GM19452 (cell line): ENCODE measurements at regions not wholly inside any gene's neighbourhood (a gene's known extent, or its start where the extent isn't known, plus 50 kb on each side); places are given as distances from the start of the nearest gene placed in this dataset.

ENCODE experiments used
- ATAC-seq: cut with Tn5 transposase; IDR thresholded peaks from one replicate; pipeline ENCODE4 v1.9.1; 2021; ENCODE audit not compliant: unreplicated experiment

DNA sequence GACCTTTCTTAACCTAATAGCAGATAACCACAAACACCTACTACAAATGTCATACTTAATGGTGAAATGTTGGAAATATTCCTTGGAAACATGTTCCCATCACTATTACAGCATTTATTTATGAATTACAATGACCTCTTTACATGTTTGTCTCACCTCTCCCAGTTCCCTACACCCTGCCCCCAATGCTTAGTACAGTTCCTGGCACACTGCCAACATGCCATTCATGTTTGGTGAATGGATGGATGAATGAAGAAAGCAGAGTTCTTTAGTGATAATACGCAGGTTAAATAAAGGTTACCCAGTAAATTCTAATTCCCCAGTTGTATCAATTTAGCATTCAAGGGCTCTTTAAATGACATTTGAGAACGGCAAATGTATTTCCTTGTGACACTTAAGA lies 259.9 kb upstream of the ATP11B start:
- ATAC-seq: no peak

DNA sequence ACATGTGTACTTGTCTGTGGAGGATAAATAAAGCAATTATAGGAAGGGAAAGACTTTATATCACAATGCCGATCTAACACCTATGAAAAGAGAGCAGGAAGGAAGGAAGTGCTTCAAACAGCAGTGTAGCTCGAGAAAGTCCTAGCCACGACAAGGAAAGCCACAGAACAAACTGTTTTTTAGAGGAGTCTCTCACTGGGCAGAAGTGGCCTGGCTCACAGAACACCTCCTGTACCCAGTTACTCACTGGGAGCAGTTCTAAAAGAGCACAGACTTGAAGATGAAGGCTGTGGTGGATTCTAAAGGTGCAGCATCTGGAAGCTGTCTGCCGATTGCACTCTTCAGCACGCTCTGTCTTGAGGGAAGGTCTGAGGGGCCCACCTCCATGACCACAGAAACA lies 248.8 kb upstream of the ATP11B start:
- ATAC-seq: no peak

DNA sequence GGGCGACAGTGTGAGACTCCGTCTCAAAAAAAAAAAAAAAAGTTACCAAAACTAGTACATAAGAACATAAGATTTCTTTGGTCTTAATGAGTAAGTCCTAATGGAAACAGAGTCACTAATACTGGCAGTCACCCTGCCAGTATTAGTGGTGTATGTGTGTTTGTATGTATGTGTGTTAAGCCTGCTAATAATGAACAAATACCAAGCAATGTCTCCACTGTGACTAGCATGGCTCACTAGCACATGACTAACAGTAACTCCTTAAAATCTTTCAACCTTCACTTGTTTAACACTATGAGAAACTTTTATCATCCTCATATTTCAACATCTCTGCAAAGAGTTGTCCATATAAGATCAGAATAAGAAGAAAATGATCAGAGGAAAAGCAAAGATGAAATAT lies 231.0 kb upstream of the ATP11B start:
- no peak for ATAC-seq

DNA sequence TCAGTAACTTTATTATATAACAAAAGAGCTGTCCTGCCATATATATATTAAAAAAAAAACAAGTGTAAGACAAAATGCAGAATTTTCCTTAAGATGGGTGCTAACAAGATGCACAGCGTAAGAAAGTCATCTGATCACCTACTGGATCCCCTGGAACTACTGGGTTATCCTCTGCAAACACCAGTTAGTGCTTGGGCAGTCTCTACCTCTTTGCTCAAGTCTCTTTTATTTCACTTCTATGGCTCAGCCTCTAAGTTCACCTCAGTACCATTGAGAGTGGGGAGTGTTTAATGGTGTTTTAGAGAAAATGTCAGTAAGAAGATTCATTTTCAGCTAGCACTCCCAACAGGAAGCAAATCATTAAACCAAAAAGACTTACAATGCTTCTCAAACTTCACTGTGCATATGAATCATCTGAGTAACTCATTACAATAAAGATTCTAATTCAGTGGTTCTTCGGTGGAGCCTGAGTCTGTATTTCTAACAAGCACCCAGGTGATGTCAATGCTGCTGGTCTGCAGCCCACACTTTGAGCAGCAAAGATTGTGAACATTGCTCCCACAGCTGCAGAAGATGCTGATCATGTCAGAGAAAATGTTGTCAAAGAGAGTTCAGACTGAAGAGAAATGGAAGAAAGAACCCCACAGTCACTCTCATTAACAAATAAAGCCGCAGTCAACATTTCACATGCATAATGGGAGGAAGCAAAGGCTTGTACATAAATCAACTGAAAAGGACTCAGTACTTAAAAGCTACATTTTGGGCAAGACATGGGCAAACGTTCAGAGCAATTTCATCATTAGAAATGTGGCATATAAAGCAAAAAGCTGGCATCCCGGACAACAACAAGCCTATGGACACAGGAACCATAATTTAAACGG lies 227.1 kb upstream of the ATP11B start:
- no peak for ATAC-seq

DNA sequence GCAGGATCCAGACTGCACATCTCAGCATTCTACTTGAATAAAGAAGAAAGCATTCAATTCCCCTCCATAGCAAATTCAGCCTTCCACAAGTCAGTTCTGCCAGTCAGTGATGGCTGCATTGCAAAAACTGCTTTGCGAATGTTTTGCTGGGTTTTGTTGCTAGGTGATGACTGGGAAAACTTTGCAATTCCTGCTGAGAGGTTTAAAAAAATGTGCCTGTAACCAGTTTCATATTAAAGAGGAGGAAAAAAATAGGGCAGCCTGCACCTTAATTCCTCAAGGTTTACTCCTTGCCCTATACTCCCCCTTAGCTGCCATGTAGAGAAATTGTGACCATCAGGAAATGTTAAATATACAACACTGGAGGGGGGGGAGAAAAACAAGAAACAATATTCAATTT lies 225.6 kb upstream of the ATP11B start:
- no peak for ATAC-seq

DNA sequence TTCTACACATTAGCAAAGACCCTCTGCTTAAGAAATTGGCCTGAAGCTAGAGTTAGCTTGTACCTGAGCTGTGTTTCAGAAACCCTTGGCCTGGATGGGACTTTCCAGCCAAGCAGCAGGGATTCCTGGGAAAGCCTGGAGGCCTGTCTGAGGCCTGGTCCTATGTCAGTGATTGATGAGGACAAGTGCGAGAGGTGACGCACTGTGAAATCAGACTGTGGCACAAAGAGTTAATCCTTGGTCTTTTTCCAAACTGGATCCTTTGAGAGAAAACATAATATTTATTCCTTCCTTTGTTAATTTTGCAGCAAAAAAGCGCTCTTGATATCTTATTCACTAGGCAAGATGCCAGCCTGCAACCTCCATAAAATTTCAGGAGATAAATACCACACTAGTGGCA lies 225.0 kb upstream of the ATP11B start:
- ATAC-seq: no peak

DNA sequence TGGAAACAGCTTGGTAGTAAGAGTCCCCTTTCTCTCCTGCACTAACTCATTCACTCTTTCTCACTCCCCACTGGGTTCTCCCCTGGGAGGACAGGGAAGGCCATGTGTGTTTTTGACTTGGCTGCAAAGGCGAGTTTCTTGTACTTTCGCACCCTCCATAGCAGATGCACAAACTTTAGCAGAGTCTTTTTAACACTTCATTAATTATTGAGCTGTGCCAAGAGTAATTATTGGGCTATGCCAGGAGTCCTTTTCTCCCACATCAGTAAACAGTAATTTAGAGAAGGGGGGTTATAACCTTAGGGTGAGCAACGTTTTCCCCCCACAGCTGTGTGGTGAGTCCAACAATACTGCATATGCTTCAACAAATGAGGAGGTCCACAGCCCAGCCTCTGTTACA lies 224.4 kb upstream of the ATP11B start:
- no peak for ATAC-seq

DNA sequence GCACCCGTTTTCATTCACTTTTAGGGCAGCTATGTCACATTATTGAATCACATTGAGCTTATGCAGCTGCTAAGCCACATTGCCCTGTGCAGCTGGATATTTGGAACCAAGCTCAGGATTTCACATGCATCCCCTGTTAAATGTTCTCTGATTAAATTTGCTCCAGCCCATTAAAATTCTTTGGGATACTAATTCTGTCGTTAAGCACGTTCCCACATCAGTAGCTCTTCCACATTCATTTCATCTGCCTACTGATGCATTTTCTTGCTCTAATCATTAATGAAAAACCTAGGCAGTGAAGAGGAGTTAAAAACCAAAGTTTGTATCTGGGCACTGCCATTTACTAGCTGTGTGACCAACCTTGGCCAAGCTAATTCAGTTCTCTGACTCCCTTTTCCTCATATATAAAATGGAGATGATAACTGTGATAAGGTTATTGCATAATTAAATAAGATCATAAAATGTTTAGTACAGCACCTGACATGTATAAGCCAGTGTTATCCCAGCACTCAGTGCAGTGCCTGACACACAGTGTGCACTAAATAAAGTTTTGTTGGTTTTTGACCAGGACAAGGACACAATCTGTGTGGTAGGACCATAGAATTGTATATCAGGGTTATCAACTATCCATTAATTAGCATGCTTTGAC lies 222.2 kb upstream of the ATP11B start:
- ATAC-seq: no peak

DNA sequence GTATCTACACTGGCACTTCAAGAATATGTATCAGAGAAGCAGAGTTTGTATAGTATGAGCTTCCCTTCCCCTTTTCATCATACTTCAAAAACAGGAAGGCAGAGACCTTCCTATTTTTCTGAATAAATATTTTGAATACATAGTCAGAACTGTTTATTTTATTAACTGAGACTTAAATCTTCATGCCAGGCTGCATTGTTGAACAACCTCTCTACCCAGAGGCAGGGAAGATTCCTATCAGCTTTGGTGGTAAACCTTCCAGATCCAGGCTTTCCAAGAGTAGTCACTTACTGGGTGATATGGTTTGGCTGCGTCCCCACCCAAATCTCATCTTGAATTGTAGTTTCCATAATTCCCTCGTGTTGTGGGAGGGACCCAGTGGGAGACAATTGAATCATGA lies 217.4 kb upstream of the ATP11B start:
- ATAC-seq: no peak

DNA sequence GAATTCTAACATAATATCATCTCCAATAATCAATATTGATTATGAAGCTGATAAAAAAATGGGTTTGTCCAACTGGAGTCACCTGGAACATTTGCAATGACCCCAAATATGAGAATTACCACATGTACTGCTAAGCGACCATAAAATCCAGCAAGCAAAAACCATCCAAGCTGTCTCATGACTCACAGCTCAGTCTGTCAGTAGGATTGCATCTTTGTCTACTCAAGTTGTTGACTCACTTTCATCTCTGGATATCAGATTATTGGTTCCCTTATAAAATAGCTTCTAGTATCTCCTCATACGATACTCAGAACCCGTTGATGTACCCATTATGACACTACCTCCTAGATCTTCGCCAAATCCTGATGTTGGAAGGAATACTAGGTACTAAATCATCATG lies 209.8 kb upstream of the ATP11B start:
- no peak for ATAC-seq

DNA sequence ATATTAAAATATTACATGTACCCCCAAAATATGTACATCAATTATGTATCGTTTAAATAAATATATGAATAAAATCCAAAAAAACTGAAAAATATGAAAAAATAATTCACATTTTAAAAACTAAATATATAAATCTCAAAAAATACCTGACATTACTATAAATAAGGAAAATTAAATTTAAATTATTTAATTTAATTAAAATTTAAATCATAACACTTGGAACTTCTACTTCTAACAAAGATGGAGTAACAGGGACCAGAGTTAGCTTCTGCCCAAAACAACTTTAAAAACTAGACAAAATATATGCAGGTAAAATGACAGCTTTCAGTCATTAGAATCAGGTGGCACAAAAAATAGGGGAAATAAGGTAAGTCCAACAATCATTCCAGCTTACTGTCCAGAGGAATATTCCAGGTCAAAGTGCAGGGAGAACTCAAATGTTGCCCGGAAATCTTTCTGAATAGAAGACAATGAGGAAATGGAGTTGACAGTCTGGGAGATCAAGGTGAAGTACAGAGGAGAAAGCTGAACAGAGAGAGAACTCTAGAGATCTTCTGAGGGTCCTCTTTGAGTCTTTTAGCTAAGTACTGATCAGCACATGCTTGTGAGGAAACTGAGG lies 207.7 kb upstream of the ATP11B start:
- ATAC-seq: no peak

DNA sequence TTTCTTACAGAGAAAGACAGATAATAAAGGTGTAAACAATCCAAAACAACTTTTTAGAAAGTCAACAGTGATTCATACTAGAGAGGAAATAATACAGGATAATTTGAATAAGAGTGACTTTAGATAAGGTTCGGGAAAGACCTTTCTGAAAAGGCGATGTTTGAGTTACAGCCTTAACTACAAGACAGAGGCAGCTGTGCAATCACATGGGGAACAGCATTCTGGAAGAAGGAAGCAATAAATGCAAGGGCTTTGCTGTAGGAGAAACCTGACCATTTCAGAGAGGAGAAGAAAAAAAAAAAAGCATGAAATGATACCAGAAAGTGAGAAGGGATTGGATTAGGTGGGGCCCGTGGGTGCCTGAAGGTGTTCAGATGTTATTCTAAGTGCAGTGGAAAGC lies 200.6 kb upstream of the ATP11B start:
- ATAC-seq: no peak

DNA sequence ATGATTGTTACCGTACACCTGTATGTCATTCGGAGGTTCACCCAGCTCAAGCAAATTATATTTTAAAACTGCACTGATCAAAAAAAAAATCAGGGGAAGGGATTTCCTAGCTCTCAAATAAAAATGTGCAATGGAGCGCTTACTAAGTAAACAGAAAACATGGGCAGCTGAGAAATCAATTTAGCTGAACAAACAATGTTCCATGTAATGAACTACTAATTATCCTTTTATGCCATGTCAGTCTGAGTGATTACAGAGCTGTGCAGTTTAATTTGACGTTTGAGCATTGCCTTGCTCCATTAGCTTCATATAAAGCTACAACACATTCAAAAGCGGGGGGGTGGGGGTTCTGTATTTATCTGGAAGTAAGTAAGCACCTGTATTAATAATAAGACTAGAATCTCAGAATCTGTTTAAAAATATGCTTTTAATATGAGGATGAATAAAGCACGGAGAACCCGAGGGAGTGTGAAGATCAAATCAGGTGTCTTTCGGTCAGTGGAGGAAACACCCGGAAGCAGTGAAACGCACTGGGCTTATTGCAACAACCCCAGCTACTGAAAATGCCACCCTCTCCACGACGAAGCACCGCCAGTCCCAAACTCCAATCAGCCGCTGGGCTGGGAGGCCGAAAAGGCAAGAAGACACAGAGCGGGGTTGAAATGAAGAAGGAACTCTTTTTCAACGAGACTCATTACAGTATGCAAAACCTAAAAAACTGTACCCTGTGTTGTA lies 196.5 kb upstream of the ATP11B start:
- no peak for ATAC-seq

DNA sequence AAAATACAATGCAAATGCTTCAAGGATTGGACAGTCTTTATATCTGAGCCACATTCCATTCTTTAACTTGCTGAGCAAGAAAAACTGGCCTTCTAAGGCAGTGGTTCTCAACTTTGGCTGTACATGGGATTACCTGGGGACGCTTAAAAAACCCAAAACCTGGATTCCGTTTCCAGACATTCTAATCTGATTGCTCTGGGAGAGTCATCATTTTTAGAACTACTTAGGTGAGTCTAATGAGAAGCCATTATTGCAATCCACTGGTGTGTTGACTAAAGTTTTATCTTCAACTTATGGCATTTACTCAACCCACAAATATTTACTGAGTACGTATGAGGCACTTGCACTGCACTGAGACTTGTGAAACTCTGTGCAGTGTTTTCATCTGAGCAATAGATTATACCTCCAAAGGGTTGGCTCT lies 195.7 kb upstream of the ATP11B start:
- ATAC-seq: no peak

DNA sequence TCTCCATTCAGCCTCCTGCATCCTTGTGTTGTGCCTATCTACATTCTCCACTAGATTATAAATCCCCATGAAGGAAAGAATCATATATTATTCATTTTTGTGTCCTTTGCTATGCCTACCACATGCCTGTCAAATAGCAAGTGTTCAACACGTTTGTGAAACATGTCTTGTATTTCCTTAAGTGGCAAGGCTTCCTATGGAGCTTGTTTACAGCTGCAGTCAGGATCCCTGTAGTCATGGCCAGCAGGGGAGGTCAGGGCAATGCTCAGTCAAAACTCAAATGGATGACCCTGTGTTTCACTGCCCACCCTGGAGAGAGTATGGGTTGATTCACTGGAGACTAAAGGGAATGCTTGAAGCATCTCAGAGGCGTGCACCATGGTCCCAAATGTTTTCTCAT lies 191.7 kb upstream of the ATP11B start:
- no peak for ATAC-seq

DNA sequence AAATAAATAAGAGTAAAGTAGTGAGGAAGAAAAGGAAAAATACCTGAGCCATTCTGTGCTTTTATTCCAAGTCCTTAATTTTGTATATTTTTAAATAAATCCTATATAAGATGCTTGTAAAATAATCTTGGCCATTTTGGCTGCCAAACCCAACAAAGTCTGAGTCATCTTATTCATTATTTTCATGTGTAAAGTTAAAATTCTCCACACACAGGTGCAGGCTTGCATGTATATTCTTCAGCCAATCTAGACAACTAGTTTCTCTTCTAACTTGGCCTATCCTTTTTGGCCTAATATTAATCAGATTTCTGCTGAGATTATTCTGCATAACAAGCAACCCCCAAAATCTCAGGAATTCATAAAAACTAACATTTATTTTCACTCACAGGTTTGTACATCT lies 189.8 kb upstream of the ATP11B start:
- no peak for ATAC-seq

DNA sequence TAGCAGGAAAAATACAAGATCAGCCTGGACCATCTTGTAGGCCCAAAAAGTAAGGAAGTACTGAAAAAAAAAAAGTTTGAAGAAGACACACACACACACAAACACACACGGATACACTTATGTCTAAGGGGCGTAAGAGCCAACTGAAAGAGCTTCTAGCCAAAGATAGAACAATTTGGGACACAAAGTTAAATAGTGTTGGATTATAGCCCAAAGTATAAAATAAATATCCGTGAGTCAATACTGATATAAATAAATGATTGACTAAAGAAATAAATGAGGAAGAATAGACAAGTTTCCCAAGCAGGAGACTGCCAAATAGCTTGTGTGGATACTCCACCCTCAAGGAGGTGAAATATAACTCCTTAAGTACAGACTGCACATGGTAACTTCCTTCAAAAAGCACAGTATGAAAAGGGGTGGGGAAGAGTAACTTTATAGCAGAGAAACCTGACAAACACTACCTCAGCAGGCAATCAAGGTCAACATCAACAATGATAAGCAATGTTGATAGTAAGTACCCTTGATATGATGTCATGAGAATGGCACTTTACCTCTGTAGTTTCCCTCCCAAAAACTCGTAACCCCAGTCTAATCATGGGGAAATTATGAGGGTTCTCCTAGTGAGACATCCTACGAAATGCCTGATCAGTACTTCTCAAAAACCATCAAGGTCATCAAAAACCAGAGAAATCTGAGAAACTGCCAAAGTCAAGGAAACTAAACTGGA lies 187.3 kb upstream of the ATP11B start:
- no peak for ATAC-seq

DNA sequence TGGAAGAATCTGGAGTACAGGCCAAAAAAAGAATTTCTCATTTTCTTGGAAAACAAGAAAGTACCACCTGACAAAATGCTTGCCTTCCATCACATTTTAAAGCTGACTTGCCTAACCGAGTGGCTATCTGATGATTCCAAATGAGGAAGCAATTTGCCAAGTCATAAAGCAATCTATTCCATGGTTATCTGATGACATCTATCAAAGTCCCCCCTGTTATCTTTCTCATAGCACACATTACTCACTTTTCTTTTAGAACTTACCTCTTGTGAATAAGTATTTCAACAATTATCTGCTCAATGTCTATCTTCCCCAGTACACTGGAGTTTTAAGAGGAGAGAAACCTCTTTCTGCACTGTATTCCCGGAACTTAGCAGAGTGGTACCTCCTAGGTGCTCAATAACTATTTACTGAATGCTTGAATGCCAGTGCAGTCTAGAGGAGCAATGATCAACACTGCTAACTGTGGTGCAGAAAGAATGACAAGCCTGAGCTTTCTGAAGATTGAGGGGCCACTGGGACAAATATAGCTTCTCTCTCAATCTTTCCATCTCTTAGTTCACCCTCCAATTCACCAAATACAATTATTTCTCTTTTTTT lies 186.3 kb upstream of the ATP11B start:
- no peak for ATAC-seq

DNA sequence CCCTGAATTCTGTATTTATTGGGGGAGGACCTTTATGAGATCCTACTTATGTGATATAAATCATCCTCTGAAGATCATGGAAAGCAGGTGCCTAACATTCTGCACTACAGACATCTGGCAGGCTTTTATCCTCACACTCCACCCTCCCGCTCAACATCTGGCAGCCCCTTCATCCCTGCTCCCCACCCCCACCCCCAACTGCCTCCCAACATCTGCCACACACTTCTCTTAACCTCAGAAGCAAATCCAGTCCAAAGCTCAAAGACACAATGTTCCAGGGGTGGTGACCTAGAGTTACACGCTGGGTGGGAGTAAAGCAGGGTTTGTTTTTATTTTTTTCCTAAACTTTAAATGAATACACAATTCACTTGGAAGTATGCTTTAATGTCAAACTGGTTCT lies 184.5 kb upstream of the ATP11B start:
- ATAC-seq: no peak

DNA sequence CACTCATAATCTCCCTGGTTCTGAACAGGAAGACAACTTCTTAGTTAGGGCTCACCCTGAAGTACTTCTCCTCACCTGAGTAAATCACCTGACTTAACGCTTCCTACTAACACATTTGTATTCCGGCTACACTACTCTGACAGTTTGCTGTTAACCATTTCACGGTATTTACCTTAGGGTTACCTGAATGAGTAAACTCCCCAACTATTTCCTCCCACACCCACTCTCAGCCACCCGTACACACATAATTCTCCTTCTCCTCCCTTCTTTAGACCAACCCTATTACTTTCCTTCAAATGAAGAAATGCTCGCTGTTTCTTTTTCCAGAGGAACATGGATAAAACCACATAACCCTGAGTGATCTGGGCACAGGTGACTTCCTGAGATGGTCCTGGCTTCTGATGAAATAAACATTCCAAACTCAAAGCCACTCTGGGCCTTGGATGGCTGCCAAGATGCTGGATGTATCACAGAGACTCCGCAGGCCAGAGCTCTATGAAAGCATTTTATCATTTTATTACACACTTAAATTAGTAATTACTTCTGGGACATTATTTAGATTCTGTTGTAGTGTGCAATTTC lies 183.6 kb upstream of the ATP11B start:
- ATAC-seq: no peak
